ENCODE measurements at regions not wholly inside any gene's neighbourhood (a gene's known extent, or its start where the extent isn't known, plus 50 kb on each side); places are given as distances from the start of the nearest gene placed in this dataset.

DNA sequence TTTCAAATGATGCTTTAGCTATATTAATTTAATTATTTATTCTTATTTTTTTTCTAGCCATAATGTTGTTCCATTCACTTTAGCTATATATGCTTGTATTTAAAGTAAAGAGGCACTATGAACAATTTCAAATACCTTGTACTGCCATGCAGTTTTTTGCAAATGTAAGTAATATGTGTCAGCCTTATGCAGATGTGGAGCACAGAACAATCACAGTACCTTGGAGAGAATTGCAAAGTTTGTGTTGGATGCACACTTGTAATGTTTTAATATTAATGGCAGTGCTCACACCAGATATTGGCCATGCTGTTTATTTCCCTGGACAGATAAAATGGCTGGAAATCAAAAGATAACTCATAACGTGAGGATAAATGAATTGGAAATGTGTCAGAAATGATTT lies 663.5 kb upstream of the SEMA3D start:
- Histone ChIP-seq H3K4me3 (ENCODE audit: low read depth, low read length) (no peak overlapping the region), H3K36me3 (ENCODE audit: control insufficient read depth, insufficient read depth, low read length) (no peaks in the 10 kb centered on the region), H3K27me3 (ENCODE audit: control insufficient read depth, insufficient read depth, low read length) (no peaks in the 10 kb centered on the region)
- TF ChIP-seq, protein P1, sequence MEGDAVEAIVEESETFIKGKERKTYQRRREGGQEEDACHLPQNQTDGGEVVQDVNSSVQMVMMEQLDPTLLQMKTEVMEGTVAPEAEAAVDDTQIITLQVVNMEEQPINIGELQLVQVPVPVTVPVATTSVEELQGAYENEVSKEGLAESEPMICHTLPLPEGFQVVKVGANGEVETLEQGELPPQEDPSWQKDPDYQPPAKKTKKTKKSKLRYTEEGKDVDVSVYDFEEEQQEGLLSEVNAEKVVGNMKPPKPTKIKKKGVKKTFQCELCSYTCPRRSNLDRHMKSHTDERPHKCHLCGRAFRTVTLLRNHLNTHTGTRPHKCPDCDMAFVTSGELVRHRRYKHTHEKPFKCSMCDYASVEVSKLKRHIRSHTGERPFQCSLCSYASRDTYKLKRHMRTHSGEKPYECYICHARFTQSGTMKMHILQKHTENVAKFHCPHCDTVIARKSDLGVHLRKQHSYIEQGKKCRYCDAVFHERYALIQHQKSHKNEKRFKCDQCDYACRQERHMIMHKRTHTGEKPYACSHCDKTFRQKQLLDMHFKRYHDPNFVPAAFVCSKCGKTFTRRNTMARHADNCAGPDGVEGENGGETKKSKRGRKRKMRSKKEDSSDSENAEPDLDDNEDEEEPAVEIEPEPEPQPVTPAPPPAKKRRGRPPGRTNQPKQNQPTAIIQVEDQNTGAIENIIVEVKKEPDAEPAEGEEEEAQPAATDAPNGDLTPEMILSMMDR (IDR thresholded peaks at IDR 0.05; ENCODE audit: insufficient read depth, low read length, severe bottlenecking), result no peak
- DNase-seq (ENCODE audit: low read depth), result no peak
- no peak for FAIRE-seq

DNA sequence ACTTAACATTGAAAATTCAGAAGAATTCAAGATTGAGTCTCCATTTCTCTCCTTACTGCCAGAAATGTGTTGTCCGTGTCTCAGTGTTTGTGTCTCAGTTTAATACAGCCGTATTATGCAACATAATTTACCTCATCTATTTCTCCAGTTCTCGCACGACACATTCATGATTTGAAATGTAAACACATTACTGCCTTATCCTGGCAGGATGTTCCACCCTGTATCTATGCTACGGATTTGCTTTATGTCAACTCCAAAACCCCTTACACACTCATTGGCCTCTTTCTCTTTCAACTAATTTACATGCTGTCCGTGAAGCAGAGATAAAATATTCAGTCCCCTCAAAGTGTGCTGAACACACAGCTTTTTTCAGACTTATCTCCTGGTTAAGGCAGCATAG lies 653.7 kb upstream of the SEMA3D start:
- no peaks in the 10 kb centered on the region for H3K27me3 ChIP-seq (ENCODE audit: control insufficient read depth, insufficient read depth, low read length)
- FAIRE-seq (no peak), DNase-seq (ENCODE audit: low read depth) (no peak)
- H3K36me3 ChIP-seq (ENCODE audit: control insufficient read depth, insufficient read depth, low read length), result no peaks in the 10 kb centered on the region
- H3K4me3 ChIP-seq (ENCODE audit: low read depth, low read length), result no peak overlapping the region
- TF ChIP-seq, protein P1 (IDR thresholded peaks at IDR 0.05; ENCODE audit: insufficient read depth, low read length, severe bottlenecking), result no peak

DNA sequence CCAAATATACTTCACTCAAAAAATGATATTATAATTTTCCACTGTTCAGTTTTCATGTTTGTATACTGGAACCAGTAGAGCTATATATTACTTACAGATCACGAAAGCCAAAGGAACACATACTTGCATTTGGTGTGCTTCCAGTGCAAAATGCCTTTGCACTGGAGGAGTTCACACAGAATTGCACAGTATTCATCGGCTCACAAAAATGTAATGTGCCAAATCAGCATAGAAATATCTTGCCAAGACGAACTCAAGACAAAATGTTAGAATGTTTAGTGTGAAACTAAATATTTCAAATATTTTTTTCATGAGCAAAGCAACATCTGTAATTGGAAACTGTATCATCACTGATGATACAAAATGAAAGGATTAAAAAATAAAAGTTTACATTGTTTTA lies 646.2 kb upstream of the SEMA3D start:
- no peaks in the 10 kb centered on the region for H3K36me3 ChIP-seq (ENCODE audit: control insufficient read depth, insufficient read depth, low read length)
- FAIRE-seq (no peak), DNase-seq (ENCODE audit: low read depth) (no peak)
- no peak overlapping the region for H3K4me3 ChIP-seq (ENCODE audit: low read depth, low read length)
- TF ChIP-seq, protein P1 (IDR thresholded peaks at IDR 0.05; ENCODE audit: insufficient read depth, low read length, severe bottlenecking), result no peak
- no peaks in the 10 kb centered on the region for H3K27me3 ChIP-seq (ENCODE audit: control insufficient read depth, insufficient read depth, low read length)

DNA sequence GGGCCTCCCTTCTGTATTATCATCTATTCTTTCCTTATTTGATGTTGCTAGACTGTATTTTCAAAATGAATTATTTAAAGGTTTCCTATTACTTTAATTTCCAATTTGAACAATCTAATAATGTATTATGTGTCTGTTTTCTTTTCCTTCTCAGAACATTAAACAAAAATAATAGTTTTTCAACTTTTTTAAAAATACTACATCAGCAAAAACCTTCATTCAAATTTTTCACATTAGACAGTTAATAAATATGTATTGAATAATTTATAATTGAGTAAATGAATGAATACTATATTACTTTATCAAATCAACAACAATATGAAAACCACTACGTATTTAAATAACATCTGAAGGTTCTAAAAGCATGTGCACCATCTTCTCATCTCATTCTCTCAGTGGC lies 644.1 kb upstream of the SEMA3D start:
- FAIRE-seq, result no peak
- Histone ChIP-seq H3K4me3 (ENCODE audit: low read depth, low read length) (no peak overlapping the region), H3K36me3 (ENCODE audit: control insufficient read depth, insufficient read depth, low read length) (no peaks in the 10 kb centered on the region), H3K27me3 (ENCODE audit: control insufficient read depth, insufficient read depth, low read length) (no peaks in the 10 kb centered on the region)
- no peak for DNase-seq (ENCODE audit: low read depth)
- TF ChIP-seq, protein P1 (IDR thresholded peaks at IDR 0.05; ENCODE audit: insufficient read depth, low read length, severe bottlenecking), result no peak

DNA sequence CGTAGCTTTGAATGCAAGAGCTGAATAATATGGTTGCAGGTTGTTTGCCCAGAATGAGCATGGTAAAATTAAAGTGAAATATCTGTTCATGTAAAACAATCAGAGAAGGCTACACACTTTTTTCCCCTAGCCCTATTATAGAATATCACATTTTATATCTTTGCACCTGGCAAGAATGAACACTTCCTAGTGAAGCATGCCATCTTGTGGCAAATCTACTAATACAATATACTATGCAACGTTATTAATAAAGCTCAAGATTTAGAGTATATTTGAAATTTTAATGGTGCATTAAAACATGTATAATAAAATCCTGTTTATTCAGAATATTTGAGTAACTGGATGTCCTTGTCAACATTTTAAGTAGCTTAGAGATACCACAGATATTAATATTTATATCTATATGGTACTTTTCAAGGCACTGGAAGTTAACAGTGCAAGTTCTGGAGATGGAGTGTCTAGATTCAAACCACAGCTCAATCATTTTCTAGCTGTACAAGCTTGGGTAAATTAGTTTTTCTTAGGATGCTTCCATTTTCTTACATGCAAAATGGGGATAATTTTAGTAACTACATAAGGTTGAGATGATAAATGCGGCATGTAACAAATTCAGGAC lies 643.1 kb upstream of the SEMA3D start:
- TF ChIP-seq, protein P1 (IDR thresholded peaks at IDR 0.05; ENCODE audit: insufficient read depth, low read length, severe bottlenecking), result no peak
- no peak for FAIRE-seq
- H3K4me3 ChIP-seq (ENCODE audit: low read depth, low read length), result no peak overlapping the region
- peak; percentile 11 for DNase-seq (ENCODE audit: low read depth)
- H3K36me3 ChIP-seq (ENCODE audit: control insufficient read depth, insufficient read depth, low read length), result no peaks in the 10 kb centered on the region
- no peaks in the 10 kb centered on the region for H3K27me3 ChIP-seq (ENCODE audit: control insufficient read depth, insufficient read depth, low read length)

DNA sequence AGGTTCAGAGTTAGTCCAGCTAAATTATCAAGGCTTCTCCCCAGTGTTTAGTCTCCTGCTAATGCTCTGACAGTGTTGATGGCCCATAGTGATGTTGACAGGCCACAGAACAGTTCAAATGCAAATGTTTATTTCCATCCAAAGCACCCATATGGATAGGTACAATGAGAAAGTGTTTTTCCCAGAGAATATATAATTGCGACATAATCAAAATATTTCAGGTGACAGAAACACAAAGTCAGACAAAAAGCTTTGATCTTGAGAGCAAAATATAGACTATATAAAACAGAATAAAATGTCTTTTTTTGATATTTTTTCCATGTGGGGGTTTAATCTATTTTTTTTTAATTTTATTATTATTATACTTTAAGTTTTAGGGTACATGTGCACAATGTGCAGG lies 642.3 kb upstream of the SEMA3D start:
- no peaks in the 10 kb centered on the region for H3K36me3 ChIP-seq (ENCODE audit: control insufficient read depth, insufficient read depth, low read length)
- TF ChIP-seq, protein P1 (IDR thresholded peaks at IDR 0.05; ENCODE audit: insufficient read depth, low read length, severe bottlenecking), result no peak
- H3K27me3 ChIP-seq (ENCODE audit: control insufficient read depth, insufficient read depth, low read length), result no peaks in the 10 kb centered on the region
- DNase-seq (ENCODE audit: low read depth) (no peak), FAIRE-seq (no peak)
- no peak overlapping the region for H3K4me3 ChIP-seq (ENCODE audit: low read depth, low read length)
